Mesenchymal stem cell (in vitro differentiated cells and primary cell): ENCODE measurements at regions not wholly inside any gene's neighbourhood (a gene's known extent, or its start where the extent isn't known, plus 50 kb on each side); places are given as distances from the start of the nearest gene placed in this dataset.
A peak's percentile ranks its signal among the peaks of the same experiment; 100 is the strongest.

Experiments used
- DNase-seq: peaks from one replicate; pipeline ENCODE4 v3.0.0-alpha.2; 2013
- H2AFZ ChIP-seq: one replicate; pipeline ENCODE4 v1.6.1; 2013; ENCODE audit warnings: low read depth, mild to moderate bottlenecking, control low read depth, inconsistent platforms, low read length, moderate library complexity
- H2AK5ac ChIP-seq: 2 replicates; pipeline ENCODE4 v1.6.1; 2013; ENCODE audit warnings: low read length, moderate library complexity, mild to moderate bottlenecking, inconsistent platforms; ENCODE audit not compliant: severe bottlenecking
- H2BK120ac ChIP-seq: one replicate; pipeline ENCODE4 v1.6.1; 2013; ENCODE audit warnings: low read depth, mild to moderate bottlenecking, inconsistent platforms, low read length, moderate library complexity
- H2BK12ac ChIP-seq, 2 experiments: one replicate each; pipeline ENCODE4 v1.6.1; 2013; ENCODE audit warnings: inconsistent platforms in 2 of 2, low read length in 2 of 2, mild to moderate bottlenecking in 2 of 2, moderate library complexity in 2 of 2, control low read depth in 1 of 2
- H2BK15ac ChIP-seq: one replicate; pipeline ENCODE4 v1.6.1; 2013; ENCODE audit warnings: mild to moderate bottlenecking, low read depth, inconsistent platforms; ENCODE audit not compliant: poor library complexity, severe bottlenecking
- H2BK5ac ChIP-seq: 2 replicates; pipeline ENCODE4 v1.6.1; 2013; ENCODE audit warnings: low read depth, mild to moderate bottlenecking, low read length, control low read depth, inconsistent platforms; ENCODE audit not compliant: poor library complexity, severe bottlenecking
- H3K14ac ChIP-seq, 2 experiments: one replicate each; pipeline ENCODE4 v1.6.1; 2013; ENCODE audit warnings: inconsistent platforms in 2 of 2, low read length in 2 of 2, control low read depth in 1 of 2, mild to moderate bottlenecking in 1 of 2, moderate library complexity in 1 of 2
- H3K18ac ChIP-seq, 2 experiments: one replicate each; pipeline ENCODE4 v1.6.1; 2013; ENCODE audit warnings: inconsistent platforms in 2 of 2, low read length in 2 of 2, control low read depth in 1 of 2, low read depth in 1 of 2, mild to moderate bottlenecking in 1 of 2
- H3K23ac ChIP-seq, 2 experiments: one replicate each; pipeline ENCODE4 v1.6.1; 2013; ENCODE audit warnings: inconsistent platforms in 2 of 2, low read length in 2 of 2, mild to moderate bottlenecking in 2 of 2, moderate library complexity in 2 of 2, control low read depth in 1 of 2
- H3K27ac ChIP-seq: 2 replicates; pipeline ENCODE4 v1.5.1; 2013; ENCODE audit warnings: mild to moderate bottlenecking, moderate library complexity, low read length, control low read depth, inconsistent platforms; ENCODE audit not compliant: poor library complexity, severe bottlenecking
- H3K27me3 ChIP-seq, 2 experiments: 2 replicates each; pipeline versions ENCODE4 v1.6.1 to v1.7.0; 2013; ENCODE audit warnings: low read length in 2 of 2, mild to moderate bottlenecking in 2 of 2, moderate library complexity in 2 of 2, control low read depth in 1 of 2, inconsistent platforms in 1 of 2; ENCODE audit not compliant: control insufficient read depth in 1 of 2, insufficient read depth in 1 of 2
- H3K36me3 ChIP-seq, 2 experiments: 2 replicates each; pipeline versions ENCODE4 v1.6.1 to v1.7.0; 2013; ENCODE audit warnings: low read length in 2 of 2, control low read depth in 1 of 2, inconsistent platforms in 1 of 2, low read depth in 1 of 2, mild to moderate bottlenecking in 1 of 2; ENCODE audit not compliant: insufficient read depth in 2 of 2, control insufficient read depth in 1 of 2
- H3K4ac ChIP-seq, 2 experiments: one replicate each; pipeline ENCODE4 v1.6.1; 2013; ENCODE audit warnings: inconsistent platforms in 2 of 2, low read length in 2 of 2, mild to moderate bottlenecking in 2 of 2, moderate library complexity in 2 of 2, control low read depth in 1 of 2, low read depth in 1 of 2
- H3K4me1 ChIP-seq: 2 replicates; pipeline ENCODE4 v1.6.1; 2013; ENCODE audit warnings: low read depth, low read length, control low read depth; ENCODE audit not compliant: control insufficient read depth, insufficient read depth
- H3K4me2 ChIP-seq: 2 replicates; pipeline ENCODE4 v1.6.1; 2013; ENCODE audit warnings: low read length, mild to moderate bottlenecking, inconsistent platforms; ENCODE audit not compliant: poor library complexity, severe bottlenecking
- H3K4me3 ChIP-seq, 2 experiments: 2 replicates each; pipeline versions ENCODE4 v1.5.1 to v1.7.0; 2013; ENCODE audit warnings: low read length in 2 of 2, mild to moderate bottlenecking in 2 of 2, control low read depth in 1 of 2, low read depth in 1 of 2; ENCODE audit not compliant: insufficient read depth in 1 of 2
- H3K79me1 ChIP-seq: replicated peaks from 2 replicates; pipeline ENCODE4 v1.6.1; 2013; ENCODE audit warnings: mild to moderate bottlenecking, control low read depth, low read length, inconsistent platforms; ENCODE audit not compliant: poor library complexity, severe bottlenecking
- H3K9ac ChIP-seq: 2 replicates; pipeline ENCODE4 v1.7.0; 2013; ENCODE audit warnings: mild to moderate bottlenecking, low read length, moderate library complexity
- H3K9me3 ChIP-seq: 2 replicates; pipeline ENCODE4 v1.7.0; 2013; ENCODE audit warnings: mild to moderate bottlenecking, low read length; ENCODE audit not compliant: control insufficient read depth
- H4K8ac ChIP-seq: one replicate; pipeline ENCODE4 v1.6.1; 2013; ENCODE audit warnings: inconsistent platforms, mild to moderate bottlenecking, low read length, moderate library complexity
- H4K91ac ChIP-seq: one replicate; pipeline ENCODE4 v1.6.1; 2013; ENCODE audit warnings: mild to moderate bottlenecking, low read length, inconsistent platforms
- WGBS: methylation state at CpG from one replicate; pipeline ENCODE4 v1.1.7; 2013; ENCODE audit warnings: mixed read lengths; 5-methylcytosine and 5-hydroxymethylcytosine counted together

- Histone ChIP-seq H2BK120ac (no peak overlapping the region), H3K23ac (no peak overlapping the region), H3K27ac (no peak overlapping the region), H2BK15ac (no peak overlapping the region), H2BK12ac (no peak overlapping the region), H2AFZ (no peak overlapping the region), H3K14ac (no peak overlapping the region), H4K8ac (no peak overlapping the region), H3K4ac (no peak overlapping the region), H3K4me3 (no peak overlapping the region), H3K9ac (peak overlapping the region; percentile 78), H3K9me3 (peaks cover 9% of the 10 kb centered on the region), H3K4me2 (no peak overlapping the region), H4K91ac (no peak overlapping the region), H3K27me3 (no peaks in the 10 kb centered on the region), H3K18ac (no peak overlapping the region), H2BK5ac (no peak overlapping the region), H3K79me1 (no peaks in the 10 kb centered on the region), H3K4me1 (peaks cover 3% of the 10 kb centered on the region), H2AK5ac (no peak overlapping the region), H3K36me3 (no peaks in the 10 kb centered on the region)
- no CpG with 5 or more reads among the region's 1 CpG for WGBS
- DNase-seq: no peak
These were observed 135.1 kb upstream of the SLC22A23 start for GRCh38 chr6:3591970-3592369.

GRCh38 chr6:3587660-3588059 is 130.8 kb upstream of the SLC22A23 start:
- H2BK12ac ChIP-seq: no peak overlapping the region
- H3K27me3 ChIP-seq: no peaks in the 10 kb centered on the region
- peaks cover 2% of the 10 kb centered on the region for H3K4me1 ChIP-seq
- no peak overlapping the region for H2BK5ac ChIP-seq
- H3K18ac ChIP-seq: no peak overlapping the region
- H3K79me1 ChIP-seq: no peaks in the 10 kb centered on the region
- no peak overlapping the region for H3K9ac ChIP-seq
- no peak overlapping the region for H4K8ac ChIP-seq
- H3K4me3 ChIP-seq: peak overlapping the region in 1 of 2 experiments; percentile 26
- DNase-seq: no peak
- peaks cover 9% of the 10 kb centered on the region for H3K9me3 ChIP-seq
- no peak overlapping the region for H3K4me2 ChIP-seq
- H4K91ac ChIP-seq: no peak overlapping the region
- H3K4ac ChIP-seq: no peak overlapping the region
- H2BK15ac ChIP-seq: no peak overlapping the region
- H2AFZ ChIP-seq: no peak overlapping the region
- no peak overlapping the region for H3K23ac ChIP-seq
- H2AK5ac ChIP-seq: no peak overlapping the region
- H3K14ac ChIP-seq: no peak overlapping the region
- H3K36me3 ChIP-seq: no peaks in the 10 kb centered on the region
- no peak overlapping the region for H2BK120ac ChIP-seq
- H3K27ac ChIP-seq: no peak overlapping the region

GRCh38 chr6:3585320-3585935 is 128.6 kb upstream of the SLC22A23 start:
- Histone ChIP-seq H2BK120ac (no peak overlapping the region), H2BK5ac (no peak overlapping the region), H3K4ac (peak overlapping the region in 1 of 2 experiments; percentile 32), H3K27ac (no peak overlapping the region), H3K4me2 (no peak overlapping the region), H2AFZ (no peak overlapping the region), H3K27me3 (no peaks in the 10 kb centered on the region), H3K18ac (peak overlapping the region in 1 of 2 experiments; percentile 5), H3K4me3 (no peak overlapping the region), H3K23ac (no peak overlapping the region), H4K8ac (no peak overlapping the region), H3K9ac (peak overlapping the region; percentile 87), H4K91ac (no peak overlapping the region), H2BK12ac (no peak overlapping the region), H3K14ac (no peak overlapping the region), H3K9me3 (peaks cover 9% of the 10 kb centered on the region), H3K4me1 (no peaks in the 10 kb centered on the region), H3K79me1 (no peaks in the 10 kb centered on the region), H2BK15ac (no peak overlapping the region), H3K36me3 (no peaks in the 10 kb centered on the region), H2AK5ac (no peak overlapping the region)
- WGBS: 88% methylated on average over 4 of the region's 5 CpGs
- DNase-seq: peak; percentile 53

- no CpG with 5 or more reads among the region's 4 CpGs for WGBS
- H3K18ac ChIP-seq: no peak overlapping the region
- no peak overlapping the region for H2AFZ ChIP-seq
These were observed 127.8 kb upstream of the SLC22A23 start for GRCh38 chr6:3584606-3585005.

More at GRCh38 chr6:3584606-3585005, 127.8 kb upstream of the SLC22A23 start:
- Histone ChIP-seq H2BK15ac (no peak overlapping the region), H3K27ac (no peak overlapping the region), H3K4ac (no peak overlapping the region), H3K27me3 (no peaks in the 10 kb centered on the region), H3K9ac (peak overlapping the region; percentile 44), H4K8ac (no peak overlapping the region), H3K23ac (no peak overlapping the region), H2BK5ac (no peak overlapping the region), H3K9me3 (peaks cover 9% of the 10 kb centered on the region), H2BK120ac (no peak overlapping the region), H3K14ac (no peak overlapping the region), H3K36me3 (no peaks in the 10 kb centered on the region), H2BK12ac (no peak overlapping the region), H3K4me1 (no peaks in the 10 kb centered on the region), H2AK5ac (no peak overlapping the region), H3K4me2 (no peak overlapping the region), H4K91ac (no peak overlapping the region), H3K4me3 (no peak overlapping the region), H3K79me1 (no peaks in the 10 kb centered on the region)
- DNase-seq: no peak
